ENCODE measurements at regions not wholly inside any gene's neighbourhood (a gene's known extent, or its start where the extent isn't known, plus 50 kb on each side); places are given as distances from the start of the nearest gene placed in this dataset.

GRCh38 chr4:136841526-136841925, 690.8 kb downstream of the PCDH18 start:
- DNase-seq (ENCODE audit: low read depth) = no peak

- DNase-seq (ENCODE audit: low read depth) = no peak
Measured at GRCh38 chr4:136838607-136839006, 693.7 kb downstream of the PCDH18 start.

GRCh38 chr4:136831553-136831952, 700.7 kb downstream of the PCDH18 start:
- DNase-seq (ENCODE audit: low read depth) = no peak

- DNase-seq (ENCODE audit: low read depth) = no peak
Measured at GRCh38 chr4:136829280-136829679, 703.0 kb downstream of the PCDH18 start.

GRCh38 chr4:136823020-136823419, 709.3 kb downstream of the PCDH18 start:
- no peak for DNase-seq (ENCODE audit: low read depth)

GRCh38 chr4:136818811-136819330, 713.4 kb downstream of the PCDH18 start:
- DNase-seq (ENCODE audit: low read depth) = peak; percentile 20

GRCh38 chr4:136812100-136812880, 720.0 kb downstream of the PCDH18 start:
- DNase-seq (ENCODE audit: low read depth) = no peak

- no peak for DNase-seq (ENCODE audit: low read depth)
Measured at GRCh38 chr4:136811496-136812077, 720.7 kb downstream of the PCDH18 start.

- no peak for DNase-seq (ENCODE audit: low read depth)
Measured at GRCh38 chr4:136810626-136811025, 721.7 kb downstream of the PCDH18 start.

- no peak for DNase-seq (ENCODE audit: low read depth)
Measured at GRCh38 chr4:136806844-136807243, 725.5 kb downstream of the PCDH18 start.

- DNase-seq (ENCODE audit: low read depth) = no peak
Measured at GRCh38 chr4:136805617-136806016, 726.7 kb downstream of the PCDH18 start.

- no peak for DNase-seq (ENCODE audit: low read depth)
Measured at GRCh38 chr4:136803433-136803832, 728.9 kb downstream of the PCDH18 start.

- no peak for DNase-seq (ENCODE audit: low read depth)
Measured at GRCh38 chr4:136800248-136800647, 732.0 kb downstream of the PCDH18 start.

GRCh38 chr4:136796953-136797352, 735.3 kb downstream of the PCDH18 start:
- no peak for DNase-seq (ENCODE audit: low read depth)

GRCh38 chr4:136793848-136794247, 738.4 kb downstream of the PCDH18 start:
- no peak for DNase-seq (ENCODE audit: low read depth)

GRCh38 chr4:136784326-136784725, 748.0 kb downstream of the PCDH18 start:
- no peak for DNase-seq (ENCODE audit: low read depth)

- no peak for DNase-seq (ENCODE audit: low read depth)
Measured at GRCh38 chr4:136769717-136770116, 762.6 kb downstream of the PCDH18 start.

- peak; percentile 9 for DNase-seq (ENCODE audit: low read depth)
Measured at GRCh38 chr4:136768925-136769275, 763.4 kb downstream of the PCDH18 start.

GRCh38 chr4:136768213-136768924, 763.9 kb downstream of the PCDH18 start:
- no peak for DNase-seq (ENCODE audit: low read depth)

- DNase-seq (ENCODE audit: low read depth) = no peak
Measured at GRCh38 chr4:136763919-136764318, 768.4 kb downstream of the PCDH18 start.

GRCh38 chr4:136755531-136755916, 776.8 kb downstream of the PCDH18 start:
- DNase-seq (ENCODE audit: low read depth) = no peak

- DNase-seq (ENCODE audit: low read depth) = no peak
Measured at GRCh38 chr4:136754810-136755530, 777.3 kb downstream of the PCDH18 start.
